Embryonic facial prominence (tissue), 1 donor: ENCODE measurements at regions not wholly inside any gene's neighbourhood (a gene's known extent, or its start where the extent isn't known, plus 50 kb on each side); places are given as distances from the start of the nearest gene placed in this dataset.

Source experiments
- DNase-seq: peaks from one replicate; pipeline ENCODE4 v3.0.0-alpha.2; 2016; ENCODE audit errors: extremely low spot score

GRCh38 chr4:107252571-107252970 lies 216.5 kb upstream of the DKK2 start:
- no peak for DNase-seq

GRCh38 chr4:107248571-107248970 lies 212.5 kb upstream of the DKK2 start:
- DNase-seq, result no peak

GRCh38 chr4:107247738-107248137 lies 211.6 kb upstream of the DKK2 start:
- DNase-seq, result no peak

GRCh38 chr4:107246761-107247160 lies 210.6 kb upstream of the DKK2 start:
- no peak for DNase-seq

GRCh38 chr4:107243141-107243781 lies 207.1 kb upstream of the DKK2 start:
- DNase-seq, result no peak

- DNase-seq, result no peak
These were observed 184.9 kb upstream of the DKK2 start for GRCh38 chr4:107220976-107221375.

- DNase-seq, result no peak
These were observed 183.6 kb upstream of the DKK2 start for GRCh38 chr4:107219681-107220080.

- DNase-seq, result no peak
These were observed 180.3 kb upstream of the DKK2 start for GRCh38 chr4:107216379-107216778.

GRCh38 chr4:107215222-107215621 lies 179.1 kb upstream of the DKK2 start:
- DNase-seq, result no peak

GRCh38 chr4:107213880-107214279 lies 177.8 kb upstream of the DKK2 start:
- DNase-seq, result no peak

- DNase-seq, result no peak
These were observed 177.3 kb upstream of the DKK2 start for GRCh38 chr4:107213410-107213809.

GRCh38 chr4:107212565-107212964 lies 176.5 kb upstream of the DKK2 start:
- no peak for DNase-seq

GRCh38 chr4:107210450-107211239 lies 174.5 kb upstream of the DKK2 start:
- no peak for DNase-seq

- DNase-seq, result no peak
These were observed 167.6 kb upstream of the DKK2 start for GRCh38 chr4:107203733-107204132.

GRCh38 chr4:107202744-107203143 lies 166.6 kb upstream of the DKK2 start:
- no peak for DNase-seq

- no peak for DNase-seq
These were observed 161.0 kb upstream of the DKK2 start for GRCh38 chr4:107197121-107197520.

- no peak for DNase-seq
These were observed 160.2 kb upstream of the DKK2 start for GRCh38 chr4:107196312-107196711.

- DNase-seq, result no peak
These were observed 157.9 kb upstream of the DKK2 start for GRCh38 chr4:107194005-107194404.

GRCh38 chr4:107192601-107193000 lies 156.5 kb upstream of the DKK2 start:
- DNase-seq, result no peak

GRCh38 chr4:107187091-107187490 lies 151.0 kb upstream of the DKK2 start:
- DNase-seq, result no peak

- peak; percentile 19 for DNase-seq
These were observed 147.2 kb upstream of the DKK2 start for GRCh38 chr4:107183155-107183774.

- DNase-seq, result no peak
These were observed 146.2 kb upstream of the DKK2 start for GRCh38 chr4:107182347-107182746.

GRCh38 chr4:107166873-107167450 lies 130.8 kb upstream of the DKK2 start:
- DNase-seq, result no peak
